AG08395 (cell line): ENCODE measurements at regions not wholly inside any gene's neighbourhood (a gene's known extent, or its start where the extent isn't known, plus 50 kb on each side); places are given as distances from the start of the nearest gene placed in this dataset.
"Not testable (repeated sequence)": the region's sequence is repeated elsewhere in the genome, so short reads cannot be mapped to it uniquely, and the experiment has no call there.

Experiments
- DNase-seq: peaks from one replicate; pipeline ENCODE4 v3.0.0; 2012; ENCODE audit warnings: mixed read lengths, low spot score

DNA sequence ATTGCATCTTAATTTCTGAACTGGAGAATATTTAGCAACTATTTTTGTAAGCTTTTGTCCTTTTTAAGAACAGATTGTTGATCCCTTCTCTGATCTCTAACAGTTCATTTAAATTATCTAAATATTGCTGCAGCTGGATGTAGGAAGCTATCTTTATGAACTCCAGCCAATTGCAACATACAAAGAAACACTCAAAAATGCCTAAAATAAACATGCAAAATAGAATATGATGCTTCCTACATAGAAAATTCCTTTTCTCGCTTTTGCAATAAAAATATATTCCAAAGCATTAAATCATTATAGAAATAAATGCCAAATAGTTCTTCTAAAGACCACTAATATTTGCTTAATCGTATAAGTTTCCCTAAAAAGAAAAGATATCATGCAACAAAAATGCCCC lies 218.6 kb downstream of the LURAP1L start:
- DNase-seq: no peak

DNA sequence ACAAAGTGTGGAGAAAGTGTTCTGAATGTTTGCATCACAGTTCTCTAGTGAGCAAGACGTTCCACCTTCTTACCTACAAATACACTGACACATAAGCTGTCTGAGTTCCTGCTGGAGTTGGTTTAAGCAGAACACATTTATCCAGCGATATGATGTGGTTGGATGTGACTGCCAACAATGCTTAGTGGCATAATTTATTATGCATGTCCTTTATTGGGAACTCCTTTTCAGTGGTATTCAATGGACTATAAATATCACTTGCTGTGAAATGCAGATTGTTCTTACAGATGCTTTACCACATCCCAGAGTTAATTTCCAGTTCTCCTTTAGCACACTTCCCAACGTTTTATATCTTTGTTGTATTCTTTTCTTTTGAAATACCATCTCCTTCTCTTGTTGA lies 222.2 kb downstream of the LURAP1L start:
- no peak for DNase-seq

DNA sequence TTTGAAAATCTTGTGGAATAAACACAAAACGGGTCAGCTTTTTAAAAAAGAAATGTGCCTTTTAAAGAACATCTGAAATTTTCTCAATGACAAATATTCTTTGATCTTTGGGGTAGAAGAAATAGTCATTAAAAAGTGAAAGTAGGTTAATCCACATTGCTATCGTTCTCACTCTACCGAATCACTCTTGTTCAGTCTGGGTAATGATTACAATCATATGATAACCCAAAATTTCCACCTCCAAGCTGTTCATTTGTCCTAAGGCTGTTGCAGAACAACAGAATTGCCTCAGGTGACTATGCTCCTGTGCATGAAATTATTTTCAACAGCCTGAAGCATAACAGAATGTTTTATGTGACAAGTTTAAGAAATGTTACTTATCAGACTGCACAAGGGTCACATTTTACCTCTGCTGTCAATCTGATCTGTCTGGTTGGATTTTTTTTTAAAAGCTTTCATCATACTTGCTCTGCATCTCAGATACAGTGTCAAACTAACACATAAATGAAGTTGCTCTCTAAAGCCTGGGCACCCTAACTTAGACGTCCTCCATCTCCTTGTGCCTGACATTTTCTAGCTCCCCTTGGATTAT lies 227.3 kb downstream of the LURAP1L start:
- no peak for DNase-seq

DNA sequence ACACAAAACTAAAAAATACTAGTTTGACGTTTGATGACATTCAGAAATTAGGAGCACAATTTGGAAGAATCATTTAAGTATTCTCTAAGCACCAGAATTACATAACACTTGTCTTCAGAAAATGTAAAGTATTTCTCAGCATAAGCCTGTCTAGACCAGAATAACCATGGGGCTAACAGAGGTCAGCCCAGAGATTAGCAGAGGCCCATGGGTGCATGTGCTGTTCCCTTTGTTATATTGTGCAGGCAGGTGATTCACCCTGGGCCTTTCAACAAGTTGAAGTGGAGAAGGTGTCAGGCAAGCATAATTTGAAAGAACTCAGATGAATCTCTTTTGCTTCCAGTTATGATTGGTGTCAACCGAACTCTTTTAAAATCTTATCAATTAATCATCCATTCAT lies 227.9 kb downstream of the LURAP1L start:
- DNase-seq: no peak

DNA sequence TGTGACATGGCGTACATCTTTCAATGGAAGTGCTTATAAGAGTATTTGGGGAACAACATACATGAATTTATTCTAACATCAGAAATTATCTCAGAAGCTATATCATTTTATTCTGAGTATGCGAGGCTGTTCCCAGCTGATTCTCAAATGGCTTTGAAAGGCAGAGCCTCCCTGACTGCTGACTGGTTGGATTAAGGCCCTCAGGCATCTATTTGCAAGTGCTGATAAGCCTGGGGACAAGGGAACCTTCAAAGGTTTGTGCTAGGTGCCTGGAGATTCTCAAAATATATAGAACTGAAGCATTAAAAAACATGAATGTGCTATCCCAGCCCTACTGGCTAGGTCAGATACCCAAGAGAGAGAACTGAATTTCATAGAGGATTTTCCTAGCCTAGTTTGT lies 235.1 kb downstream of the LURAP1L start:
- DNase-seq: no peak

DNA sequence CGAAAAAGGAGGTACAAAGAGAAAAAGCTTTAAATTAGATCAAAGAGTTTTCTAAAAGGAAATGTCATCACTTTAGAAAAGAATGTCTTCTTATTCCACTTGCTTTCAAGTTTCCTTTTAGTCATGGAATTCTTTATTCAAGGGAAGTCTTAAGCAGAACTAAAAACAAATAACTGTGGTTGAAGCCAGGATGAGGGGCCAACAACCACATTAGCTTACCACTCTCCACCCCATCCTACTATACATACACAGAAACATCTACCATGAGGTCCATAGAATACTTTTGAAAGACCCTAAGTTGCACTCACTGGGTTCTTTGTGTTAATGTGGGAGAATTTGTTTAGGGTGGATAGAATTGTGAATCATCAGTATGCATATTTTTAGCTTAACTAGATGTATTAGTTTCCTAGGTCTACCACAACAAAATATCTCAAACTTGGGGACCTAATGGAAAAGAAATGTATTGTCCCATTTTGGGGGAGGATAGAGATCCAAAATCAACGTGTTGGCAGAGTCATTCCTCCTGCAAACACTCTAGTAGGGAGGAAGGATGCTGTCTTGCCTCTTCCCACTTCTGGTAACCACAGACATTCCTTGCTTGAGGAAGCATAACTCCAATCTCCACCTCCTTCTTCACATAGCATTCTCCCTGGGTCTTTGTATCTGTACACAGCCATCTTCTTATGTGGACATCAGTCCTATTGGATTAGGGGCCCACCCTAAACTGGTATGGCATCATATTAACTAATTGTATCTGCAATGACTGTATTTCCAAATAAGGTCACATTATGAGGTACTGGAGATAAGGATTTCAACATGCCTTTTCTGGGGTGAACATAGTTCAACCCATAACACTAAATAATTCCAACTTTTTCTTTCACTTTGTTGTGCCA lies 239.4 kb downstream of the LURAP1L start:
- DNase-seq: peak; percentile 30

DNA sequence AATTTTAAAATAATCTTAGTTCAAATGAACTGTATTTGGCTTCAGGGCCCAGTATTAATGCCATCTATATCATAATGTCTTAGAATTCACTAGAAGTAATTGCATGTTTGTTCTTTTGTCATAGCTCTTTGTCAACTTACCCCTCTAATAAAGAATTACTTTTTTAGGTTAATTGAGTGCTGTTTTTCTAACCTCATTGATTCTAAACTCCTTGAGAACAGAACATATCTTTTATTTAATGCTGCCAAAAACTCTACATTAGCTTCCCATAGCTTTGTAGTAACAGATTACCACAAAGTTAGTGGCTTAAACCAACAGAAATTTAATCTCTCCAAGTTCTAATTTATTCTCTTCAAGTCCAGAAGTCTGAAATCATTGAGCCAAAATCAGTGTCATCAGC lies 242.4 kb downstream of the LURAP1L start:
- no peak for DNase-seq

DNA sequence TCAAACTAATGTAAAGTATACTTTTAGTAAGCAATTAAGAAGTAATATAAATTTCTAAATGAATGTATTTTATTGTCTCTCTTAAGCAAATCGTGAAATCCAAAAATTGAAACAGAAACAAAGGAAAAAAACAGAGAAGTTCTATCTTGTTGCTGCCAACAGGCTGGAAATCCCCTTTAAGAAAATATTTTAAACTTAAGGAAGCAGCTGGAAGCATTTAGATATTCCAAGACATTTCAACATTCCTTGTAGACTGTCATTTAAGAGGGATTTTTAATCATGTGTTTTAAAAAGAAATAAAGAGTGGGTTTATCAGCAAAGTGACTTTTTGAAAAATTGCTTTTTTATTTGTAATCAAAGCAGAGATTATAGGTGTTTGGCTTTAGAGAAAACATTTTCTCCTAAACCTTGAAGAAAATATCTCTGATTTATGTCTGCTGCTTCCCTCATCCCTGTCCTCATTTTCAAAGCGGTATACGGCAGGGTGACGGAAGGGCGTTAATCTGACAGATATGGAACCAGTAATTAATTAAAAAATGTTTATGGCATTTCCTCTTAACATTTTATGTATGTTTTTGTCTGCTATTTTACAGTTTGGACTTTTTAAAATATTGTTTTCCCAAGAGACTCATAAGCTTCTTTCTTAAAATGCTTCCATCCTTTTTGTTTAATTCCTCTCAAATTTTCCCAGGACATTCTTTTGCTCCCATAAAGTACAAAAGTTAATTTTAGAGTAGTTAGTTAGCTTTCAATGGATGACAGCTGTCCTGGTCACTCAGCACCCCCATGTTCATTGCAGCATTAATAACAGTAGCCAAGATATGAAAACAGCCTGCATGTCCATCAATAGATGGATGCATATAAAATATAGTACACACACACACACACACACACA lies 245.6 kb downstream of the LURAP1L start:
- no peak for DNase-seq

DNA sequence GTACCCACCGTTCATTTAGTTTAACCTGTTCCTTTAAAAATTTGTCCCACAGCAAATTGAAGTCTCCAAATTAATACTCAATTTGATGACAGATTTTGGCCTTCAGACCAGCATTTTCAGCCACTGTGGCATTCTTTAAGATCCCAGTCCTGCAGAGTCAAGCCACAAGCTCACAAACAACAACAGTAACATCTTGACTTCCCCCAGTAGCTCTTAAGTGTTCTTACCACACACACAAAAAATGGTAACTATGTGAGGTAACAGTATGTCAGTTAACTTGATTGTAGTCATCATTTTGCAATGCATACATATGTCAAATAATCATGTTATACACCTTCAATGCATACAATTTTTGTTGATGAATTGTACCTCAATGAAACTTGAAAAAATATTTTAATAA lies 247.9 kb downstream of the LURAP1L start:
- DNase-seq: no peak

DNA sequence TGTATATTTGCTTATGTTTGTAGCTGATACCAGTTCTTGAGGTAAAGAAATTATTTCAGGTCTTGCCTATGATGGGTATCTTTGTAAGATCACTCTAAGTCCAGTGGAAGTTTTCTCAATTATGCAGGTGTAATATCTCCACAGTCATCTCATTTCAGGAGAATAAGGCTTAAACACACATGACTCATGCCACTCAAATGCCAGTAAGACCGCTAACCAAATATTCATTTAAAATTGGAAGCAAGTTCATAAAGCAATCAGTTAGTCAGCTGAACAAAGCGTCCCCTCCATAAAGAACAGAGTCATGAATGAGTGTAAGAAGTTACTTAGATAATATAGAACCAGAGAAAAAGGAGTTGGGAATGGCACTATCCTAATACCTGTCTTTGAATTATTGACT lies 248.7 kb downstream of the LURAP1L start:
- DNase-seq: no peak

DNA sequence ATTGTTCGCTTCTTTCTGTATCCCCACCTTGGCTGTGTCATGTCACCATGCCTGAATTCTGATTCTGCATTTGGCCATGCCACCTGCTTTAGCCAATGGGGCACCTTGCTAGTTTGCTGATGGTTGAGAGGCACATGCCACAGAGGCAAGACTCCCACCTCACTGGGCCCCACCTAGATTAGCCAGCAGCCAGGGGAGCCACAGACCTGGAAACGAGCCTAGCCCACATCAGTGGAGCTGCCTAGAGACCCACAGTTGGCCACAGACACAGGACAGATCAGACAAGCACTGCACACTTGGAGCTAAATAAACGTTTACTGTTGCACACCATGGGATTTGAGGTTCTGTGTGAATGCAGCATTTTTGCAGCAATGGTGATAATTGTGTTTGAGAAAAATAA lies 252.1 kb downstream of the LURAP1L start:
- DNase-seq: no peak

DNA sequence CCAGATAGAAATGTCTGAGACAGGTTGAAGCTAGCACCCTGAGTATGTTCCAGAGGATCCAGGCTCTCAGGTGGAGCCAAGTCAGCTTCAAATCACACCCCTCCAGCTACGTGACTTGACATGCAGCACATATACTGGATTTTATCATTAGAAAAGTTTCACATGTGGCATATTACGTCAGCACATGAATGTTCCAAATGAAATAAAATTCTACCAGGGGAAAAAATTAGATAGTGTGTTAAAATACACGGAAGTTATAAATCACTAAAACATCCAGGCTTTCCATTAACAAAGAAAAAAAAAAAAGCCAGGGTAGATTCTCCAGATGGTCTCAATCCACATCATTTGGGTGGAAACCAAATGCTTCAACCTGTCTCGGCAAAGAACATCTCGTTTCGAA lies 251.6 kb downstream of the MPDZ start:
- no peak for DNase-seq

DNA sequence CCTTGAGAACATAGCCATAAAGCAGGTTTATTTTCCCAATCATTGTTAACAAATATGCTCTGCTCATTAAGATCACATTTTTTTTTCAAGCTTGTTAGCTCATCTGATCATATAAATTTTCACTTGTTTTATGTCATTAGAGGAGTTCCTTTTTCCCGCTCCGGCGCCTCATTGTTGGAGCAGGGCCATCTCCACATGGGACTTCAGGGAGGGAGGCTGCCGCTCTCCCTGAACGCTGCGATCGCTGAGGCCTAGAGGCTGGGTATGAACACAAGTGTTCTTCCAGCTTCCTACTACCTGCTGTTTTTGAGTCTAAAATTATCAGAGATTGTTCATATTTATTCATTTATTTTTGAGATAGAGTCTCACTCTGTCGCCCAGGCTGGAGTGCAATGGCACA lies 246.9 kb downstream of the MPDZ start:
- no peak for DNase-seq

DNA sequence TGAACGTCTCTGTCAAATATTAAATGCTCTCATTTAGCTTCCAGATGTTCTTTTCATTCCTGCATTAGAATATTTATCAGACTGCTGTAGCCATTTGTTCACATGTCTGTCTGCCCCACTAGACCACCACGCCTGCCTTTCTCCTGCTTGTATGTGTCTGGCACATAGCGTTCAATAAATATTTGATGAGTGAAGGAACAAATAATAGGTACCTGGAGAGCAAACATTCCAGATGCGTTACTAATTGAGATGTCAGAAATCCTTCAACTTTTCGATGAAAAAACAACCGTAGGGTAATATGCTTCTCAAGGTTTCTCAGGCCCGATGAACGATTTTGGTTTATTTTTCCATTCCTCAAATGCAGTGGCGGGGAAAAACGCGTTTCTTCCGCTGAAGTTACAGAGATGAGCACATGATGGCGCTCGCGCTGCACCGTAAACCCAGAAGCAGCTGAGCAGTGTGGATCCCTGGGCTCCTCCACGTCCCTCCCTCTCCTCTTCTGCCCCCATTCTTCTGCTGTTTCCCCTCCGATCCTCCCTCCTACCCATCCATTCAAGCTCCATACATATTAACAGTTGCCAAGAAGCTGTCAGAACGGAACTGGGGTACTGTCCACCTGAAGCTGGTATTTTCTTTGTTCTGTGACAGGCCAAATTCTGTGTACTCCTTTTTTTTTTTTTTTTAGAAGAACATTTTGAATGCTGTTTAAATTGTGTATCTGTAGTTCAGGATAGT lies 245.4 kb downstream of the MPDZ start:
- DNase-seq: peak; percentile 81

DNA sequence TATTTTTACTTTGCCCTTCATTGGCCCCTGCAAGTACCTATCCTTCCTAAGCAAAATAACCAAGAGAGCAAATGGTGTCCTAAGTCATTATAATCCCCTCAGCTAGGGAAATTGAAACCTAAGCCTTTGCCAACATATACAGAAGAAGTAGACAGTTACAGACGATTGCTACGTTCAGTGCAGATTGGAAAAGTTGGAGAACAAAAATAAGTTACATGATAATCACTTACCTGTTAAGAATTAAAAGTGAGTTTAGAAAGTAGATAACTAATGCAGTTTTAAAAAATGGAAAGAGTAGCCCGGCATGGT lies 244.8 kb downstream of the MPDZ start:
- DNase-seq: no peak

DNA sequence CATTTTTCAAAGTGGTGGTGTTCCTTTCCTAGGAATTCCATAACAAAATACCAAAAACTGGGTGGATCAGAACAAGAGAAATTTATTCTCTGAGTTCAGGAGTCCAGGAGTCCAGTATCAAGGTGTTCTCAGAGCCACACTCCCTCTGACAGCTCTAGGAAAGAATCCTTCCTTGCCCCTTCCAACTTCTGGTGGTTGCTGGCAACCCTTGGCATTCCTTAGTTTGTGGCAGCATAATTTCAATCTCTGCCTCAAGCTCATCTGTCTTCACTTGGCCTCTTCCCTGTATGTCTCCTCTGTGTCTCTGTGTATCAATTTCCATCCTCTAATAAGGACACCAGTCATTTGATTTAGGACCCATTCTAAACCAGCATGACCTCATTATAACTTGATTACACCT lies 243.7 kb downstream of the MPDZ start:
- DNase-seq: no peak

DNA sequence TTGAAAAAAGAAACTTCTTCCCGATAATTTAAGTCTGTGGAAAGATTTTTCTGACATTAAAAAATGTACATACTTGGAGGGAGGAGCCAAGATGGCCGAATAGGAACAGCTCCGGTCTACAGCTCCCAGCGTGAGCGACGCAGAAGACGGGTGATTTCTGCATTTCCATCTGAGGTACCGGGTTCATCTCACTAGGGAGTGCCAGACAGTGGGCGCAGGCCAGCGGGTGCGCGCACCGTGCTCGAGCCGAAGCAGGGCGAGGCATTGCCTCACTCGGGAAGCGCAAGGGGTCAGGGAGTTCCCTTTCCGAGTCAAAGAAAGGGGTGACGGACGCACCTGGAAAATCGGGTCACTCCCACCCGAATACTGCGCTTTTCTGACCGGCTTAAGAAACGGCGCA lies 241.7 kb downstream of the MPDZ start:
- DNase-seq: not testable (repeated sequence)

DNA sequence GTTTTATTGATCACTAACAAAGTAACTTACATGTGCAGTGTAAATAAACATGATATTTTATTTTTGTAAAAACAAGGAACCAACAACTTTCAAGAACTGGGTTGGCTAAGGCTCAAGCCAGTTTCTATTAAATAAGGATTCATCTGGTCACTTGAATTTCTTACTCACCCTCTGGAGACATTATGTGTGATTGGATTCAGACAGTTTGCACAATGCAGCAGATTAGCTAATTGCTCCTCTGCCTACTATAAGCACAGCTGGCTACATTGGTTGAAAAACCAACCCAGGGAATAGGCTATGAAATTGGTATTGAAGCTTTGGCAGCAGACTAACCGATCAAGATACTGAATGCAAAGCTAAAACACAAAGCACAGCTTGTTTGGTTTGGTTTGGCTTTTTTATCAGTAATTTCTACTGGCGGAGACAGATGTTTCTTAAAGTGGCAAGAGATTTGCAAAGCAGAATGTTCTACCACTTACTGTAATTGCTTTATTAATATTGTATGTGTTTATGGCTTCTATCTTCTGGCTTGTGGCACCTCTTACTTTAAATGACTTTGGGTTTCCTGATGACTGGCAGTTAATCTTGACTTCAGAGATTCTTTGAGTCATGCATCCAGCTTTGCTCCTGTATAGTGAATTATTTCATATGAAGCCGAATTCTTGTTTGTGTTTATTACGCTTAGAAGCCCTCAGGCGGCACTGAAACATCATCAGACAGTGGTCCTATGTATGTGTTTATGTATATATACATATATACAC lies 231.5 kb downstream of the MPDZ start:
- DNase-seq: no peak

DNA sequence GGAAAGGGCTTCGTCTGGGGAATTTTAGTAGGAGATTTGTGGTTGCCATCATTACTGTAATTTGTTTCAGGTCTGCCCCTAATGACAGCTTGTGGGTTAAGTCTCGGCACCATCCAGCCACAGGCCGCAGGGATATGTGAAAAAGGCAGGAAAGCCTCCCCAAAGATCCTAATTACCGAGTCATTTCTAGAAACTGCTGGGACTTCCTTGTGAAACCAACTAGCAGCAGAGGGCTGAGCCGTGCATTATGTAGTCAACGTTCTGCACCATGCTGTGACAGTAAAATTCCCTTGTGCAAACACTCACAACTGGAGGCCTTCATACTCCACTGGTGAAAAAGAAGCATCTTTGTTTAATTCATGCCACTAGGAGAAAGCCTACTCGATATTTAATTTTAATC lies 230.3 kb downstream of the MPDZ start:
- DNase-seq: no peak

DNA sequence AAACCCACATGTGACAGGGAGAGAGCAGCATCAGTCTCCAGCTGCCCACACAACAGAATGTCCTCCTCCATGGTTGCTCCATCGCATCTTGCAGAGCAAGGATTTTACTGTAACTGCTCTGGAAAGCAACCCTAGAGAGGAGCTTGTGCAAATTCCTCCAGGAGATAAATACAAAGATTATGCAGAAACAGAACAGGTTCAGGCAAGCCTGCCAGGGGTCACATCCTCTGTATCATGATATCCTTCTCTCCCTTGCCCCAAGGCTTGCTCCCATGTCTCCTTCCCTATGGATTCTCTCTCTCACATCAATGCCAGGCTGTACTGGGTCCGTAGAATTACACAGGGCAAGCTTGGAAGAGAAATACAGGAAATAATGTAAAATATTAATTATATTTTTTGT lies 226.0 kb downstream of the MPDZ start:
- no peak for DNase-seq

DNA sequence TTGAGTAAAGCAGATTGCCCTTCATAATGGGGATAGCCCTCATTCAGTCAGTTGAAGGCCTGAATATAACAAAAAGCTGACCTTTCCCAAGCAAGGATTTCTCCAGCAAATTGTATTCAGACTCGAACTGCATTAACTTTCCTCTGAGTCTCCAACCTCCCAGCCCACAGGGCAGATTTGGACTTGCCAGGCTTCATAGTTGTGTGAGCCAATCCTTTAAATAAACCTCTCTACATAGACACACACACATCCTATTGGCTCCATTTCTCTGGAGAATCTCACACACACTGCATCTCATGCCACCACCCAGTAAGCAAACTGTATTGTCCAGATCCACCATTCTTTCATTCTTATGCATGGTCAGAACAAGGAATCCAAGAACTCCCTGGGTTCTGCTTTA lies 225.1 kb downstream of the MPDZ start:
- no peak for DNase-seq
